CD8-positive, alpha-beta memory T cell (primary cell): ENCODE measurements at regions not wholly inside any gene's neighbourhood (a gene's known extent, or its start where the extent isn't known, plus 50 kb on each side); places are given as distances from the start of the nearest gene placed in this dataset.

ENCODE experiments used
- CTCF ChIA-PET: fragments of 350-600 bp; sonication (Branson Sonifier 250); formaldehyde crosslinking; loops from one replicate; lab custom pipeline; 2021; ENCODE audit warnings: antibody characterized with exemption; lab: Charles Lee
- POLR2A ChIA-PET: fragments of 350-600 bp; sonication (Branson Sonifier 250); formaldehyde crosslinking; loops from one replicate; lab custom pipeline; 2021; ENCODE audit warnings: antibody characterized with exemption; lab: Charles Lee
- DNase-seq, 5 donors: peaks; one replicate each; pipeline versions ENCODE4 v3.0.0 to v3.0.0-alpha.2; 2020 to 2022; ENCODE audit warnings: mixed read lengths in 1 of 5
- H3K27ac ChIP-seq: one replicate; pipeline ENCODE4 v1.7.0; 2013; ENCODE audit warnings: low read depth, mild to moderate bottlenecking, low read length, moderate library complexity
- H3K27me3 ChIP-seq: 2 replicates; pipeline ENCODE4 v1.7.0; 2013; ENCODE audit warnings: low read length, mild to moderate bottlenecking; ENCODE audit not compliant: insufficient read depth, poor library complexity, severe bottlenecking
- H3K36me3 ChIP-seq: 2 replicates; pipeline ENCODE4 v1.7.0; 2013; ENCODE audit warnings: mild to moderate bottlenecking, low read length, moderate library complexity; ENCODE audit not compliant: insufficient read depth
- H3K4me1 ChIP-seq: 2 replicates; pipeline ENCODE4 v1.7.0; 2013; ENCODE audit warnings: mild to moderate bottlenecking, low read length, moderate library complexity; ENCODE audit not compliant: insufficient read depth
- H3K4me3 ChIP-seq: 2 replicates; pipeline ENCODE4 v1.7.0; 2013; ENCODE audit warnings: mild to moderate bottlenecking, low read length
- H3K9me3 ChIP-seq: 2 replicates; pipeline ENCODE4 v1.7.0; 2013; ENCODE audit warnings: mild to moderate bottlenecking, low read length
- H3K27ac Mint-ChIP-seq, 8 donors: one replicate each; pipeline ENCODE4 v1.8.0; 2020 to 2021; ENCODE audit warnings: mixed read lengths in 8 of 8, mild to moderate bottlenecking in 6 of 8, inconsistent platforms in 3 of 8, moderate library complexity in 3 of 8
- H3K27me3 Mint-ChIP-seq, 2 donors: one replicate each; pipeline ENCODE4 v1.8.0; 2020 to 2021; ENCODE audit warnings: mixed read lengths in 2 of 2, mild to moderate bottlenecking in 1 of 2, moderate library complexity in 1 of 2
- H3K36me3 Mint-ChIP-seq, 3 donors: one replicate each; pipeline ENCODE4 v1.8.0; 2020 to 2021; ENCODE audit warnings: mixed read lengths in 3 of 3, inconsistent platforms in 1 of 3, mild to moderate bottlenecking in 1 of 3
- H3K4me1 Mint-ChIP-seq, 3 donors: one replicate each; pipeline ENCODE4 v1.8.0; 2020 to 2021; ENCODE audit warnings: mixed read lengths in 3 of 3, inconsistent platforms in 1 of 3, mild to moderate bottlenecking in 1 of 3
- H3K4me3 Mint-ChIP-seq, 7 donors: one replicate each; pipeline ENCODE4 v1.8.0; 2020 to 2021; ENCODE audit warnings: mixed read lengths in 7 of 7, mild to moderate bottlenecking in 6 of 7, moderate library complexity in 4 of 7, inconsistent platforms in 2 of 7
- H3K9me3 Mint-ChIP-seq, 5 donors: one replicate each; pipeline ENCODE4 v1.8.0; 2020 to 2022; ENCODE audit warnings: mixed read lengths in 5 of 5, mild to moderate bottlenecking in 3 of 5, moderate library complexity in 2 of 5, inconsistent platforms in 1 of 5

DNA sequence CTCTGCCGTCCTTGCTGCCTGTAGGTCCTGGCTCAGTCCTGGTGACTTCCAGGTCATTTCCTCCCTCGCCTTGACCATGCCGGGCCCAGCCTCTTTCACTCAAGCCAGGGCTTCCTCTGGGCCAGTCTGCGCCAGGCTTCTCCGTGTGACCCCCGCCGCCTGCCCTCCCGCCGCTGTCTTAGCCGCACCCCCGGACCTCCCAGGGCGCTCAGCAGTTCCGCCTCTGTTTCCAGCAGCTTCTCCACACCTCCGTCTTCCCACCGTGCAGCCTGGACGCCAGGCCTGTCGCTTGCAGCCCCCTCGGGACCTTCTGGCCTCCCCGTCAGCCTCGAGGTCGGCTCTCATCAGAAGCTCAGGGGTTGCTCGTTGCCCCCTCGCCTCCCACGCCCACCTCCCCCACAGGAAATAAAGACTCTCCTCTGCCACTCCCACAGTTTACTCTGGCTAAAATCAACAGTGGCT, 123.0 kb upstream of the FZD8 start:
- DNase-seq, result no peak
- no peaks in the 10 kb centered on the region for H3K27me3 ChIP-seq
- Mint-ChIP-seq H3K4me1 (no peaks in the 10 kb centered on the region), H3K27me3 (peaks cover 0 to 2% of the 10 kb centered on the region in 2 donors), H3K27ac (no peak overlapping the region), H3K36me3 (no peaks in the 10 kb centered on the region), H3K9me3 (peaks cover 0 to 5% (median 0%) of the 10 kb centered on the region in 5 donors), H3K4me3 (no peak overlapping the region)
- H3K36me3 ChIP-seq, result no peaks in the 10 kb centered on the region
- no peak overlapping the region for H3K4me3 ChIP-seq
- H3K27ac ChIP-seq, result no peak overlapping the region
- H3K9me3 ChIP-seq, result no peaks in the 10 kb centered on the region
- ChIA-PET POLR2A (no interaction called here), CTCF (no interaction called here)
- no peaks in the 10 kb centered on the region for H3K4me1 ChIP-seq

DNA sequence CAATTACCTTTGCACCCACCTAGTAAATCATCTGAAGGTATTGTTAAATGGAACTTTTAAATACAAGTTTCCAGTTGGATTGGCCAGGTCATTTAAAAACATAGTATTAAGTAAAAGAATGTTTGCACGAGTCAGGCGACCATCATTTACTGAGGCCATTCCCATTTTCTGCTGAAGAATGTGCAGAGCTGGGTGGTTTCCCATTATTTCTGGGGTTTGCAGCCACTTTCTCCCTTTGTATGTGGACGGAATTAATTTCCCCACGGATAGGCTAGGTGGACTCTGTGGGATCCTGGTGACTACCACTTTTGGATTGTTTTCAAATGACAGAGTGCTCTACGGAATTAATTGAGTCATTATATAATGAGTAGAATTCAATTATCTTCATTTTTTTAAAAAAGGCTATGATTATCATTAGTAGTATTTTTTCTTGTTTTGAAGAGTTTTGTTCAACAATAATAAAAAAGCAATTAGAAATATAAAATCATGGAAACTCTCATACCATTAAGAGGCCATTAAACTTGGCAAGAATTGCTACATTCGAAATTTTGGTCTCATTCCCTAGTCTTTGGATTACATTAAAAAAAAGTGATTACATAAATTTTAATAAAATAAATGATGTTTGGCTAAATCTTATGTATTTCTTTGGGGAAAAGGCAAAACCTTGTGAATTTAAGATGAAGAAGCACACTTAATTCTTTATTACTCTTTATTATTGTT, 120.4 kb upstream of the FZD8 start:
- H3K4me3 ChIP-seq, result no peak overlapping the region
- no peak for DNase-seq
- Mint-ChIP-seq H3K27ac (no peak overlapping the region), H3K4me3 (no peak overlapping the region), H3K4me1 (no peaks in the 10 kb centered on the region), H3K9me3 (peaks cover 0 to 5% (median 0%) of the 10 kb centered on the region in 5 donors), H3K36me3 (no peaks in the 10 kb centered on the region), H3K27me3 (peaks cover 0 to 5% of the 10 kb centered on the region in 2 donors)
- H3K36me3 ChIP-seq, result no peaks in the 10 kb centered on the region
- H3K4me1 ChIP-seq, result no peaks in the 10 kb centered on the region
- no peaks in the 10 kb centered on the region for H3K9me3 ChIP-seq
- H3K27ac ChIP-seq, result no peak overlapping the region
- H3K27me3 ChIP-seq, result no peaks in the 10 kb centered on the region
- ChIA-PET CTCF (no interaction called here), POLR2A (no interaction called here)

DNA sequence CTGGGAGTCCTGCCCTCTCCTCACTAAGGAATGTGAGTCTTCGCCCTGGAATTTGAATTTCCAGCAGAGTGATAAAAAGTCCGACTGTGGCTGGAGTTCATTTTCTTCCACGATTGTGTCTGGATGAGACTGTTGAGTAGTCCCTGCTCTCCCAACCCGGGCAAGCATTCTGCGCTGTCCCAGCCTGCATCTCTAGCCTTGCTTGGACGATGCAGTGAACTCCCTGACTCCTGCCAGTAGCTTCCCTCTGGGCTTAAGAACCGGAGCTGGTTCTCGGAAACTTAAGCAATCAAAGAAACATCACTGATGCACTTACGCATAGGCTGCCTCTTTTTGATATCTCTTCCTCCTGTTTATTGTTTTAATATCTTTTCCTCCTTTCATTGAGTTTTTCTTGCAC, 116.0 kb upstream of the FZD8 start:
- no peaks in the 10 kb centered on the region for H3K36me3 Mint-ChIP-seq
- Histone ChIP-seq H3K27ac (no peak overlapping the region), H3K27me3 (no peaks in the 10 kb centered on the region), H3K4me1 (no peaks in the 10 kb centered on the region), H3K36me3 (no peaks in the 10 kb centered on the region), H3K9me3 (no peaks in the 10 kb centered on the region), H3K4me3 (no peak overlapping the region)
- H3K27ac Mint-ChIP-seq, result no peak overlapping the region
- POLR2A ChIA-PET, result no interaction called here
- no peak overlapping the region for H3K4me3 Mint-ChIP-seq
- DNase-seq, result no peak
- H3K9me3 Mint-ChIP-seq, result no peaks in the 10 kb centered on the region
- peaks cover 0 to 5% of the 10 kb centered on the region in 2 donors for H3K27me3 Mint-ChIP-seq
- CTCF ChIA-PET, result no interaction called here
- no peaks in the 10 kb centered on the region for H3K4me1 Mint-ChIP-seq

DNA sequence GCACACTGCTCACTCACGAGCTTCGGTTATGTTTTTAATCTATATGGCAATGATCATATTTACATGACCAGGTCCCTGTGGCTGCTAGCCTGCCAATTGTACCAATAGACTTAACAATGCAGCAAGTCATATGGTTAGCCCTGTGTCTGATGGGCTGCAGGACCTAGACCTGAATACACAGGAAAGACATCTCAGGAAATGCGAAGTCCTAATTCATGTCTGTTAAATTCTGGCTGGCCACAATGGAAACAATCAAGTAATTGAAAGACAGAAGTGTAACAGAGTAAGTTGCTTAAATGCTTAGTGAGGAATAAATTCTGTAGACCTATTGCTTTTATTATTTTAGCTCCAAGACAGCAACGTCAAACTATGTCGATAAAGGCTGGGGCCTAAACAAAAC, 112.4 kb upstream of the FZD8 start:
- no peak overlapping the region for H3K27ac Mint-ChIP-seq

GRCh38 chr10:35752469-35753461, 110.7 kb upstream of the FZD8 start:
- Histone ChIP-seq H3K9me3 (no peaks in the 10 kb centered on the region), H3K4me3 (no peak overlapping the region), H3K36me3 (no peaks in the 10 kb centered on the region), H3K27ac (no peak overlapping the region), H3K27me3 (no peaks in the 10 kb centered on the region), H3K4me1 (no peaks in the 10 kb centered on the region)
- Mint-ChIP-seq H3K4me3 (no peak overlapping the region), H3K36me3 (no peaks in the 10 kb centered on the region), H3K9me3 (peaks cover 0 to 6% (median 0%) of the 10 kb centered on the region in 5 donors), H3K27ac (no peak overlapping the region), H3K27me3 (no peaks in the 10 kb centered on the region), H3K4me1 (no peaks in the 10 kb centered on the region)
- ChIA-PET POLR2A (no interaction called here), CTCF (no interaction called here)
- DNase-seq, result no peak

More for the DNA sequence above, 112.4 kb upstream of the FZD8 start:
- ChIA-PET POLR2A (no interaction called here), CTCF (no interaction called here)
- Mint-ChIP-seq H3K27me3 (peaks cover 0 to 5% of the 10 kb centered on the region in 2 donors), H3K36me3 (no peaks in the 10 kb centered on the region), H3K9me3 (peaks cover 0 to 3% (median 0%) of the 10 kb centered on the region in 5 donors), H3K4me1 (no peaks in the 10 kb centered on the region), H3K4me3 (no peak overlapping the region)
- Histone ChIP-seq H3K4me3 (no peak overlapping the region), H3K27ac (no peak overlapping the region), H3K9me3 (no peaks in the 10 kb centered on the region), H3K27me3 (no peaks in the 10 kb centered on the region), H3K4me1 (no peaks in the 10 kb centered on the region), H3K36me3 (no peaks in the 10 kb centered on the region)
- DNase-seq, result no peak

GRCh38 chr10:35751347-35751746, 109.3 kb upstream of the FZD8 start:
- H3K4me1 ChIP-seq, result no peaks in the 10 kb centered on the region
- H3K27ac ChIP-seq, result no peak overlapping the region
- no peaks in the 10 kb centered on the region for H3K9me3 ChIP-seq
- Mint-ChIP-seq H3K4me3 (no peak overlapping the region), H3K27me3 (no peaks in the 10 kb centered on the region), H3K9me3 (peaks cover 0 to 6% (median 0%) of the 10 kb centered on the region in 5 donors), H3K36me3 (no peaks in the 10 kb centered on the region), H3K27ac (no peak overlapping the region), H3K4me1 (no peaks in the 10 kb centered on the region)
- ChIA-PET CTCF (no interaction called here), POLR2A (no interaction called here)
- H3K36me3 ChIP-seq, result no peaks in the 10 kb centered on the region
- no peak for DNase-seq
- no peak overlapping the region for H3K4me3 ChIP-seq
- H3K27me3 ChIP-seq, result no peaks in the 10 kb centered on the region

DNA sequence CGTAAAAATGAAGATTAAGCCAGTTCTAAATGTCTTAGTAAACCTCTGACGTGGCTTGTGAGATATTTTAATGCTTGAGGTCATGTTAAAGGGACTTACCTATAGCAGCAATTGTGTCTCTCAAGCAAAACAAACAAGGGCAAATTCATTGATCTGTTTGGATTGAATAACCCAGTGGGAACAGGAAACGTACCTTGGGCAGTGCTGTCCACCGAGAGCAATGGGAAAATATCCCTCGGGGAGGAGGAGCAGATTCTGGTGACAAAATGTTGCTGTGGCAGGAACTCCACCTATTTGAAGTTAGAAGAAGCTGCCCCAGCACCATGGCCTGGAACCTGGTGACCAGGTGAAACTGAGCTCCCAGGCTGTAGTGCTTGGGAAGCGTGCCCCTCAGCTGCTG, 107.1 kb upstream of the FZD8 start:
- Histone ChIP-seq H3K27me3 (no peaks in the 10 kb centered on the region), H3K4me3 (no peak overlapping the region), H3K9me3 (no peaks in the 10 kb centered on the region), H3K4me1 (no peaks in the 10 kb centered on the region), H3K36me3 (no peaks in the 10 kb centered on the region), H3K27ac (no peak overlapping the region)
- no peak for DNase-seq
- no peak overlapping the region for H3K4me3 Mint-ChIP-seq
- no peaks in the 10 kb centered on the region for H3K36me3 Mint-ChIP-seq
- H3K4me1 Mint-ChIP-seq, result no peaks in the 10 kb centered on the region
- POLR2A ChIA-PET, result no interaction called here
- peaks cover 0 to 6% (median 0%) of the 10 kb centered on the region in 5 donors for H3K9me3 Mint-ChIP-seq
- no peak overlapping the region for H3K27ac Mint-ChIP-seq
- H3K27me3 Mint-ChIP-seq, result no peaks in the 10 kb centered on the region
- CTCF ChIA-PET, result no interaction called here
